HL-60 (cell line): ENCODE measurements at regions not wholly inside any gene's neighbourhood (a gene's known extent, or its start where the extent isn't known, plus 50 kb on each side); places are given as distances from the start of the nearest gene placed in this dataset.

ENCODE experiments used
- CTCF ChIP-seq: IDR thresholded peaks from one replicate; pipeline ENCODE4 v1.5.1; 2011; ENCODE audit warnings: low read length, control low read depth, inconsistent platforms; ENCODE audit not compliant: insufficient read depth
- POLR2AphosphoS5 ChIP-seq: IDR thresholded peaks from 2 replicates; pipeline ENCODE4 v1.6.1; 2012; ENCODE audit warnings: low read depth

- TF ChIP-seq CTCF (no peak), POLR2AphosphoS5 (no peak)
These were observed 69.9 kb upstream of the ITGA6 start for GRCh38 chr2:172357442-172357841.
